HG02973 (cell line): ENCODE measurements at regions not wholly inside any gene's neighbourhood (a gene's known extent, or its start where the extent isn't known, plus 50 kb on each side); places are given as distances from the start of the nearest gene placed in this dataset.

ENCODE experiments used
- ATAC-seq: cut with Tn5 transposase; IDR thresholded peaks from one replicate; pipeline ENCODE4 v1.9.1; 2021; ENCODE audit warnings: moderate library complexity; ENCODE audit not compliant: unreplicated experiment

DNA sequence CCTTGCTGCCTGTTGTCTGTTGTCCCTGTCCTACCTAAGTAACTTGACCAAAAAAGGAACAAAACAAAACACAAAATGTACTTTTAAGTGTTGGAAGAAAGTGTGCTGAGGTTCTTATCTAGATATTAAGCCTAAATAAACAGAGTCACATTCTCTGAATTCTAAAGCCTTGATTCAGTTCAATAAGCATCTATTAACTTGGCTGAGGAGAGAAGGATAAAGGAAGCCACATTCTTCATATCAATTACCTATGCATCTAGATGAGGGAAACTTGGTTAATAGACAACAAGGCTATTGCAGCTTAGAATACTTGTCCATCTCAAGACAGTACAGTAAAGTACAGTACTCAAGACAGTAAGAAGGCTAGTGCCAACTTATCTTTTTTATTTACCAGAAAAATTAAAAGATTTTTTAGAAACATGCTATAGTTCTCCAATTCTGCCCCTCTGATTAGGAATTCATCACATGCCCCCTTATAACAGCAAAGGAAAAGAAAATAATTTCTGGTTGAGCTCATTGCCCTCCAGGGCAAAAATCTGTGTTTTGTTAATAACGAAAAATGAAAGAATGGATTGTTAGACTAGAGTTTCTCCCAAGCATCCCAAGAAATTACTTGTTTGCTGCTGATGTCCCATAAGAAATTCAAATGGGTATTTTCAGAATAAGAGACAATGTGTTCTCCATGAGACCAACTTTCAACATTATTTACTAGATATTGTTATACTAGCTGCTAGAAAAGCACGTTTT is 546.5 kb upstream of the SEMA3D start:
- ATAC-seq: no peak

DNA sequence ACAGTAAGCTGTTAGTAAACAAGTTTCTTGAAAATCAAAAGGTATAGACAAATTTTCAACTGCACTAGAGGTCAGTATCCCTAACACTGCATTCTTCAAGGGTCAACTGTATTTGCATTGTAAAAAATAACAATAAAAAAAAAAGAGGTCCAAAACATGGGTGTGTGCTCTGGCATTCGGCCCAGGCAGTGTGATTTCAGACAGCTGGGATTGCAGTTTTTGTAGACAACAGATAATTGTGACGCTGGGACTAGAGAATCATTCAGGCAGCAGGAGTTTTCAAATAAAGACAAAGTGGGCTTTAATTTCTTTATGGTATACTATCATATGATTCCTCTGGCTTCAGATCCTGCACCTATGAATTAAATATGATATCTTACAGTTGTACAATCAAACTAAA is 543.2 kb upstream of the SEMA3D start:
- no peak for ATAC-seq

DNA sequence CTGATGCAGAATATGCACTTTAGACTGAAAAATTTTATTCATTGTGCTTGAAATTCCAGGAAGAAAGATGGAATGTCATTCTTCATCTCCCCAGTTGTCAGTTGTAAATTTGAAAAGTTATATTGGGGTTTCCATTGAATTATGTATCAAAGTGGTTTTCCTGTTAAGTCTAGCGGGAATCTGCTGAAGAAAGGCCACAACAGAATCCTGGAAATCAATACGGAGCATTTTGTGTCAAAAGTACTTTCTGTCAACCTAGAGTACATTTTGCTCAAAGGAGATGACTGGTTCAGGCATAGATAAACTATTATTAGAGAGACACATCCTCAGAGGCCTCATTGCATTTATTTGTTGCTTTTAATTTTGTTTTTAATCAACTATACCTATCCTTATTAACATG is 538.2 kb upstream of the SEMA3D start:
- ATAC-seq: no peak

- ATAC-seq: no peak
Observed at GRCh38 chr7:85719981-85720953, 533.4 kb upstream of the SEMA3D start.

DNA sequence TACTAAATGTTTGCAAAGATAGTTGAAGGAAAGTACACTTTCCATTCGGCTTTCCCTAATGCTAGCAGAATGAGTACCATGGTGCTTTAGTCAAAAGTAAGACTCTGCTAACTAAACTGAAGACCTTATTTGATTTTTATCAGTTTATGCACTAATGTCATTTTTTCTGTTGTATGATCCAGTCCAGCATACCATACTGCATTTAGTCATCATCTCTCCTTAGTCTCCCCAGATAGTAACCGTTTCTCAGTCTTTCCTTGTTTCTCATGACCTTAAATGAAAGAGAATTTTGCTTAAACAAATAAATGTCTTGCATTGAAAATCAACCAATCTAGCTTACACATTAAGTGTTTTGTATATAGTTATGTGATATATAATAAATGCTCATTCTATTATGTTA is 529.5 kb upstream of the SEMA3D start:
- no peak for ATAC-seq

- ATAC-seq: no peak
Observed at GRCh38 chr7:85714951-85715350, 528.1 kb upstream of the SEMA3D start.

- ATAC-seq: peak; percentile 86
Observed at GRCh38 chr7:85714043-85714578, 527.3 kb upstream of the SEMA3D start.

DNA sequence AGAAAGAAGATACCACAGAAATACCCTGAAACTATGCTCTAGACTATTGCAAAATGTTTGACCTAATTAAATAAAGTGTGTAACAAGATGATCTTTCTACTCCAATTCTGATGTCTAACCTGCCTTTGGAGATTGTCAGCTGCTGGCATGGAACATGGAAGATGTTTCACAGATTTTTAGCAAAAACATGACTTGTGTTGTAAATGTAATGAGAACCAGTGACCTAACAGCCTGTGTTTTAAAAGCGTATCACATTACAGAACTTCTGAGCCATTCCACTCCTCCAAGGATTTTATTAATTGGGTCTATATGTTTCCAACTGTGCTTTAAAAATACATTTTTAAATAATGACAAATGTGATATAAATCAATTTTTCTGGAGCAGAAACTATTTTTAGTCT is 526.3 kb upstream of the SEMA3D start:
- no peak for ATAC-seq

DNA sequence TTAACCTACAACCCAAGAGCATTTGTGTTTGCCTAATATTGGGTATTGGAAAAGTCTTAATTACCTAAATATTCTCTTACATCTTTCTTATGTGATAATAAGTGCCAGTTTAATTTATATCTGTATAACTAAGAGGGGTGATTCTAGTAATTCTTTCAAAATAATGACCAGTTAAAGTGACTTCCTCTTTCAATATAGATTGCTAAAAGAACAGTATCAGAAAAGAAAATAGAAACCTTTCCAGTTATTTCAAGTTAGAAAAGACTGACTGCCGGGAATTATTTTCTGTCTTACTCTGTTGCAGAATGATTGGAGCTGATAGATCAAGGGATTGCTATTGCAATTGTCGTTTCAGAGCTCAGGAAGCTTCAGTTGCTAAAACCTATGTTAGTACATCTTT is 525.0 kb upstream of the SEMA3D start:
- ATAC-seq: no peak

- ATAC-seq: no peak
Observed at GRCh38 chr7:85710960-85711359, 524.1 kb upstream of the SEMA3D start.

DNA sequence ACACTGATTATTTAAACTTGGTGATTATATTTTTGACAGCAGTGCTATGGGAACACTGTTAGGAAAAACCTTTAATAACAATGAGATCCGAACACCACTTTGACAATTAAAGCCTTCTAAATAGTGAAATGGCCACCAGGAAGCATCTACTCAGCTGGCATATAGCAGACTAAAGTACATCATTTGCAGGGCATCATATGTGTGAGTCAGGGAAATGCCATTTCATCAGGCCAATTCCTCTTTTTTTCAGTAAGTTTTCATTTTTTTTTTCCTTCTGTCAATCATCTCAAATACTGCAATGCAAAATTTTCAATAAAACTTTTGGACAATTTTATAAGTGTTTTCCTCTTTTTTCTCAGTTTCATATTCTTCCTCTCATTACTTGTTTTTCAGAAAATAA is 521.4 kb upstream of the SEMA3D start:
- ATAC-seq: no peak

DNA sequence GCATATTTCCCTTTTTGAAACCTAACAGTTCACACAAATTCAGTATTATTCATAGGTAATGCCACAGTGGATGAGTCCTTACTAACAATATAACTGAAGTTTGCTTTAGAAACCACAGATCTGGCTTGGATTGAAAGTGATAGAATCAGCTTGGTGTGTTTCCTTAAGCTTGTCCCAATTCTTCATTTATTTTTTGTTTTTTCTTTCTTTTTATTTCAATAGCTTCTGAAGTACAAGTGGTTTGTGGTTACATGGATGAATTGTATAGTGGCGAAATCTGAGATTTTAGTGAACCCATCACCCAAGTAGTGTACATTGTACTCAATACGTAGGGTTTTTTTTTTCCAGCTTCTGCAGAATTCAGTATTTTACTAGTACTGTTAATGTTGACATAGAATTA is 518.2 kb upstream of the SEMA3D start:
- no peak for ATAC-seq

DNA sequence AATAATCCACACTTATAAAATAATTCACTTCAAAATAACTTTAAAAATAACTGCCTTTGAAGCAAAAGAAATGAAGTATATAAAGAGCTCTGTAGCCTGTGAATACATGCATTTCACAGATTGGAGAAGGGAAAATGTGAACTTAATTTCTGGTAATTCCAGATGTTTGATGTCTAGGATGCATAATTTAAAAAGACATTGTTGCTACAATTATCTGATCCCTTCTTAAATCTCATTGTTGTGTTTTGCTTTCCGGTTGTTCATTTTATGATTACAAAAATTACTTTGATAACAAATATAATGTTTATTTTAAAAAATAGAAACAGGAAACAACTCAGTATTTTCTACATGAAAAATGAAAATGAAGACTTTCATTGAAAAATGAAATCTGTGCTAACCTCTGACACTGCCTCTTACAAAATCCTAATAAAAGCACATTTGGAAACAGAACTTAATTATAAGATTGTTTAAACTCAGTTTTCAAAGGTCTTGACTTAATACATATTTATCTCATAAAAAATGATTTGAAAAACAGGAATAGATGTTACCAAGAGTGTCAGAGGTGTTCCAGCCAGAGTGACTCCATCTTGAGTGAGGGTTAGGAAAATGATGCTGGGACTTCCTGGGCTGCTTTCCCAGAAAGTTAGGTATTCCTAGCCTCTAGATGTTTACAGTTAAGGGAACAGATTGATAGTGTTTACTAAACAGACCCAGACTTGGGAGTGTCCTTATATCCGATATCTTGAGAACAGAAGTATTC is 516.6 kb upstream of the SEMA3D start:
- no peak for ATAC-seq

DNA sequence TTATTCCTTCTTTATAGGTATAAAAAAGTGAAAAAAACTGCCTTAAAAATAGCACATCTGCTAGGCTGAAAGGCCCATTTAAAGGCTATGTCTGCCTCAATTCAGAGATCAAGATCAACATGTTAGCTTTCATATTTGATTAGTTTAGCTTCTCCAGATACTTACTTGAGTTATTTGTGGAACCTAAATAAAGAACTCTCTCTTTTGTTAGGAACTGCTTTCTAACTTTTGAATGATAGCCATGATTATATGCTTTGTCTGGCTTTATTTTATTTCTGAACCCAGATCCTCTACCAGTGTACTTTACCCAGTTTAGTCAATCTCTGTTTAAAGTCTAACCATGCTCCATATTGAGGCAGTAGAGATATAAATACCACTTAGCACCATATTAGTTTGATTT is 515.5 kb upstream of the SEMA3D start:
- no peak for ATAC-seq

- ATAC-seq: no peak
Observed at GRCh38 chr7:85699482-85699881, 512.6 kb upstream of the SEMA3D start.

DNA sequence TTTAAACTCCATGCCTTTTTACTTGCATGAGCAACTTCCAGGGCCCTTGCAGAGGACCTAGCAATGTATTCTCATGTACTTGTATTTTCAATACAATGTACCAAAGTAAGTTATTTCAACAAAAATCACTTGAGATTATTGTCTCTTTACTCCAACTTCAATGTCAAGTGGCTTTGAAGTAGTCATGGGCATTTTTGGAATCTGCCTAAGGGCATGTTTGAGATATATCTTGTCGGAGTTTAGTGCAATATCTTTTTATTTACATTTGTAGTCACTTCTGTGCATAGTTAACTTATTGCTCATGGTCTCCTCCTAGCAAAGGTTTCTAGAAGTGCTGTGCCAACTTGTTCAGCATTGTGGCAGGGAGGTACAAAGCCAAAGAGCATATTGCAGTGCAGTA is 508.7 kb upstream of the SEMA3D start:
- no peak for ATAC-seq

DNA sequence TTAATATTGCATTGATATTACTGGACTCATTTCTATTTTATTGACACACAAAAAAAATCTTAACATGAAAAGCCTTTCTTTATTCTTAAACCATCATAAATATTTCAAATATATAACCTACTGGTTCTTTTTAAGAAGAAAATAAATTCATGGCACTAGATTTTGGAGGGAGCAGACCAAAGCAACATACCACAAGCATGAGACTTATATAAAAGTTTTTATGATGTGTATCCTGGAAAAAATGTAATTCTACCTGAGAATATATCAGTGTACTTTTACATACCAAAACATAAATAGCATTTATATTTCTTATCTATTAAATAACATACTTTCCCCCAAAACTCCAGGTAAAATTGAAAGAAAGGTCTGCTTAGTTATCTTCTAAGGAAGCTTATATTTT is 508.2 kb upstream of the SEMA3D start:
- no peak for ATAC-seq

DNA sequence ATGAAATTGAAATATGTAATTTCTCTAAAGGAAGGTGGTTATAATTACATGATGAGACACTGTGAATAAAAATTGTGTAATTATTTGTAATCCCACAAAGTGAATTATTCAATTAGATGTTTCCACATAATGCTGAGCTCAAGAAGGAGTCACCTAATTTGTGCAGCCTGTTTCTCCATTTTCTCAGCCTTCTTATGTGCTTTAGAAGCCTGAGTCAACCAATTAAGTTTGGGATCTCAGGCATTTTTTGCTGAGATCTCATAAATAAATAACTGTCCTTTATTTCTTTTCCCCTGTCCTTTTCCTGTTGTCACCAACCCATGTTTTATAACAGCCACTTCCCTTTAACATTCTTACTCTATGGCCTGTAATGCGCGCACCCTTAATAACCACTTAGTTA is 506.5 kb upstream of the SEMA3D start:
- no peak for ATAC-seq

DNA sequence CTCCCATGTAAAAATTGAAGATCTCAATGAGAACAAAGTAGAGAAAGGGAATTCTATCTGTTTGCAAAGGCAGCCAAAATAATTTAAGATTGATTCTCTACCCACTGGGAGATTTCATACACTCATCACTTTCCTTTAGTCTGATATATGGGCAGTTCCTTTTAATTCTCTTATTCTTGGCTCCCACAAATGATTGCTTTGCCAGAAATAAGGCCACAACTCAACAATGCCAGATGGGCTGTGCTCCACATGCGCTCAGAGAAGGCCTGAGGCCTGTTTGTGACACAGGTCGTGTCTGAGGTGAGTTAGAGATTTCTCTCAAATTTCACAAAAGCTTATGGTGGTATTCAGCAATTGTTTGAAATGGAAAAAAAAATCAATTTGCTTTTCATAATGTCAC is 501.9 kb upstream of the SEMA3D start:
- no peak for ATAC-seq

DNA sequence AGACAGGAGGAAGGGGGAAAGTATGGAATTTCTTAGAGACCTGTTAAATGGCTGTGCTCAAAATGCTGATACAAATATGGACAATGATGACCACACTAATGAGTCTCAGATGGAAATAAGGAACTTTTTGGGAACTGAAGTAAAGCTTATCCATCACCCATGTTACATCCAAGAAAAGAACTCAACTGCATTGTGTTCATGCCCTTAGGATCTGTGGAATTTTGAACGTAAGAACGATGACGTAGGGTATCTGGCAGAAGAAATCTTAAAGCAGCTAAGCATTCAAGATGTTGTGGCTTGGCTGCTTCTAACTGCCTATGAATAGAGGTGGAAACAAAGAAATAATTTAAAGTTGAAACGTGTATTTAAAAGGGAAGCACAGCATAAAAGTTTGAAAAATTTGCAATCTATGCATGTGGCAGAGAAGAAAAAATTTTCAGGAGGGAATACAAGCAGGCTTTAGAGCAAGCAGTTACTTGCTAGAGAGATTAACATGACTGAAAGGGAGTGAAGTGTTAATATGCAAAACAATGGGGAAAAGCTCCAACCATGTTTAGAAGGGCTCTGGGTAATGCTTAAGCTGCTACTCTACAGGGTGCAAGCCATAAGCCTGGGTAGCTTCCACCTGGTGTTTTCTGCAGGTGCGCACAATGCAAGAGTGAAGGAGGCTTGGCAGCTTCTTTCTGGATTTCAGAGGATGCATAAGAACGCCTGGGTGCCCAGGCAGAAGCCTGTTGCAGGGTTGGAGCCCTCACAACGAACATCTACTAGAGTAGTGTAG is 499.7 kb upstream of the SEMA3D start:
- ATAC-seq: no peak
